Activated gamma-delta T cell treated with anti-CD3 and anti-CD28 coated beads, Interleukin-2, amount 50 U/mL, for 16 hours (primary cell): ENCODE measurements at regions not wholly inside any gene's neighbourhood (a gene's known extent, or its start where the extent isn't known, plus 50 kb on each side); places are given as distances from the start of the nearest gene placed in this dataset.
"Not testable (repeated sequence)": the region's sequence is repeated elsewhere in the genome, so short reads cannot be mapped to it uniquely, and the experiment has no call there.

Experiments
- DNase-seq: peaks from one replicate; pipeline ENCODE4 v3.0.0-alpha.2; 2020; ENCODE audit warnings: low read depth

GRCh38 chr3:72176537-72177041 is 391.6 kb upstream of the PROK2 start:
- DNase-seq: no peak

DNA sequence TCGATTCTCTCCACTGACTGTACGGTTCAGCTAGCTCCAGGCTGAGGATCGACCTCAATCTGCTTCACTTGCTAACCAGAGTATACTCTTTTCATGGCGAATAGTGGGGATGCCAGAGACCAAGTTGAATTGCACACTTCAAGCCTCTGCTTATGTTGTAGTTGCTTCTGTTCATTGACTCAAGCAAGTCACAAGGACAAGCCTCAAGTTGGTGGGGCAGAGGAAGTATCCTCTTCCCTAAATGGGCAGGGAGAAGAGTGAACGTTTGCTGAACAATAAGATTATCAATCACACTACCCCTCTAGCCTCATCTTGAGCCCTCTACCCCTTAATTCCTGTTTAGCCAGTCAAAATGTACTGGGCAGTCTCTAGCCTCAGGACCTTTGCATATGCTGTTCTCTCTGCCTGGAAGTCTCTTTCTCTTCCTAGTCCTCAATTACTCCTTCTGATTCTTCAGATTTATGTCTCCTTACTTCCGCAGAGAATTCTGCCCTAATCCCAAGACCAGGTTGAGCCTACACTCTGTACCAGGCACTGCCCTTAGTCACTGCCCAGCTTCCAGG is 390.4 kb upstream of the PROK2 start:
- DNase-seq: no peak

GRCh38 chr3:72174890-72175289 is 389.9 kb upstream of the PROK2 start:
- no peak for DNase-seq

- DNase-seq: no peak
These were observed 389.1 kb upstream of the PROK2 start for GRCh38 chr3:72174040-72174439.

GRCh38 chr3:72171946-72172345 is 387.0 kb upstream of the PROK2 start:
- no peak for DNase-seq

DNA sequence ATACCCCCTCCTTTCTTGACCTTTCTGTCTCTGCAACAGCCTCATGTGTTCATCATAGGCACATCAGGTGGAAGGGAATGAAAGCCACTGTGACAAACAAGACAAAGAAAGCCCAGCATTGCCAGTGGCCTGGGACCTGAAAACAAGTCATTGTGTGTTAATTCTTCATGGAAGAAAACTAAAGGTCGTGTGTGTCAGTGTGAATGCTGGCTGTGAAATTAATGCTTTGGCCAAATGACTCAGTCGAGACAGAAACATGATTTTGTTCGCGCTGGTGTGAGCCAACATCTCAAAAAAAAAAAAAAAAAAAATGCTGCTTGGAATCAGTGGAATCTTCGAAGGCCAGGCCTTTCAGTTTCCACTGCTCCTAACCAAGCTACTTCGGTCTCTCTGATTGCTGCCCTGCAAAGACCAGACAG is 386.5 kb upstream of the PROK2 start:
- DNase-seq: no peak

- no peak for DNase-seq
These were observed 384.9 kb upstream of the PROK2 start for GRCh38 chr3:72169561-72170472.

DNA sequence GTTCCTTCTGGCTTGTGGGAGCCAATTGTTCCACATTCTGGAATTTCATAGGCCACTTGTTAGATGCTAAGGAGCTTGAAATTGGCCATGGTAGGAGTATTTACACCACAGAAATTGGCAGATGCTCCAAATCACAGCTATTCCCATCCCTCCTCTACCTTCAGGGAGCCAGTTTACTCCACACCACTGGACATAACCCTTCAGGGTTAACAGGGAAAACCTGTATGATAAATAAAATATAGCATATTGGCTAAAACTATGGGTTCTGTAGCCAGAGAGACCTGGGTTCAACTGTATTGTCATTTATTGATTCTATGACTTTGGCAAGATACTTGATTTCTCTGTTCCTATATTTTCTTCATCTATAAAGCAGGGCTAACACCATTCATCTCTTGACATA is 384.2 kb upstream of the PROK2 start:
- no peak for DNase-seq

DNA sequence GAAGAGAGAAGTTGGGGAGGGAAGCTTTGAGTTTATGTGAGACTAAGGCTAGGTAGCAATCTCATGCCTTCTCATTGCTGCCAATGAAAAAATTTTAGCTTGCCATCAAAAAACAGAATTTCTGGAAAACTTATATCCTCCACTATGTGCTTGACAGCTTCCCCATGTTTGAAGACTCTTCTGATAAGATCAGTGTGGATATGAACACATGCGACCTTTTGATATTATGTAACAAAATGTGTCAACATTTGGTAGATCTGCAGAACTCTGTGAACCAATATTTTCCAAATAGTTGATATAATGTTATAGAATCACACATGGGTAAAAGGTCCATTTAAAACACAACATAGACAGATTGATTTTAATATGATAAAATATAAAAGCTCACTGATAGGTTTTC is 380.9 kb upstream of the PROK2 start:
- no peak for DNase-seq

GRCh38 chr3:72165317-72165716 is 380.4 kb upstream of the PROK2 start:
- no peak for DNase-seq

DNA sequence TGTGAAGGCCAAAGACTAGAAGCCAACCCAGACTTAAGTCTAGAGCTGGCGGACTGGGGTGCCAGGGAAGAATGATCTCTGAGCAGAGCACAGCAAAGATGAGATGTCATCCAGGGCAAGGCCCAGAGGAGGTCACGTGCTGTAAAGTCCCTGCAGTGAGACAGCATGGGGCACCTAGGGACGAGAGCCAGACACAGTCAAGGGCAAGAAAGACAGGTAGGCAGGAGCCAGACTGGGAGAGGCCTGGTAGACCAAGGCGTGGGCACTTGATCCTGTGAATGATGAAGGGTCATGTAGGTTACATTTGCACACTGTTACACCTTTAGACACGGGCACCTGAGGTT is 379.7 kb upstream of the PROK2 start:
- no peak for DNase-seq

GRCh38 chr3:72163809-72164634 is 379.1 kb upstream of the PROK2 start:
- no peak for DNase-seq

DNA sequence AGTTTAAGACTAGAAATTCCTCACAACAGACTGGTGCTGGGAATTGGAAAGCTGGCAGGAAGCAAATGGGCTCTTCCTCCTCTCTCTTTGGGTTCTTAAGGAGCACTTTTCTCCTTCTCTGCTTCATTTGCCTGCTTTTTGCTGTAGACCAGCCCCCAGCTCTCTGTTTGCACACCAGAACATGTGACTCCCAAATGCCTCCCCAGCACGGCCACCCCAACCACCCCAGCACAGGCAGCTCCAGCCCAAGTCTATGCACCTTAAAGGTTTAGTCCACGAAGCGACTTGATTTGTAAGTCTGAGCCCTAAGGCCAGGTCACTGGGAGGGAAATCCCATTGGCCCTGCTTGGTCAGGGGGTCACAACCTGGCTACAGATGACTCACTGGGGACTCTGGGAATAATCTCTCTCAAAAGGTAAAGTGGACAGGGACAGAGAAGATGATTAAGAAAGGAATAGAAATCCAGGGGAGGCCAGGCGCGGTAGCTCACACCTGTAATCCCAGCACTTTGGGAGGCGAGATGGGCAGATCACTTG is 377.8 kb upstream of the PROK2 start:
- DNase-seq: no peak

DNA sequence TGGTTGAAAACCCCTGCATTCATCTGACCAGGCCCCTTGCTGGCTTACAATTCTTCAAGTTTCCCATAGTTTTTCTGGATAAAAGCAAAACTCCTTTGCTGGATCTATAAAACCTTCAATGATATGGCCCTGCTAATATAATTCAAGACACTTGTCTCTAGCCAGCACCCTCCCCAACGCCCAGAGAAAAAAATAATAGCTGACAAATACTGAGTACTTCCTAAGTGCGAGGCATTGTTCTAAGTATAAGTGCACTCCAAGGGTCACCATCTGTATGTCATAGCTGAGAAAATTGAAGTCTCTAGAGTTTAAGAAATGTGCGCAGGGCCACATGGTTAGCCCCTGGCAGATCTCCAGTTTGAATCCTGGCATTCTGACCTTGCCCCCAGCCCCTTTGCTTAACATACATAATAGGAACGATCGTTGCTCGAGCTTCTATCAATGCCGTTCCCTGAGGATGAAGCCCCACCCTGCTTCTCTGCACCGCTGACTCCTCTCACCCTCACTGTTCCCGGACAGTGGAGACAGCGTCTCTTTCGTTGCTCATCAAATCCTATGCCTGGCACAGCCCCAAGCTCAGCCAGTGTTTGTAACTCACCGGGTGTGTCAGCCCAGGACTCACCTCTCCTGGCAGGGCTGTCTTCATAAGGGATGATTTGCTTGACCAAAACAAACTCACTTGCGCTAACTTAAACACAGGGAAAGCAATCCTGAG is 377.1 kb upstream of the PROK2 start:
- DNase-seq: no peak

GRCh38 chr3:72161285-72161684 is 376.3 kb upstream of the PROK2 start:
- not testable (repeated sequence) for DNase-seq

- DNase-seq: no peak
These were observed 375.4 kb upstream of the PROK2 start for GRCh38 chr3:72160351-72160750.

GRCh38 chr3:72159487-72159886 is 374.5 kb upstream of the PROK2 start:
- DNase-seq: no peak

GRCh38 chr3:72158639-72159326 is 373.8 kb upstream of the PROK2 start:
- no peak for DNase-seq

DNA sequence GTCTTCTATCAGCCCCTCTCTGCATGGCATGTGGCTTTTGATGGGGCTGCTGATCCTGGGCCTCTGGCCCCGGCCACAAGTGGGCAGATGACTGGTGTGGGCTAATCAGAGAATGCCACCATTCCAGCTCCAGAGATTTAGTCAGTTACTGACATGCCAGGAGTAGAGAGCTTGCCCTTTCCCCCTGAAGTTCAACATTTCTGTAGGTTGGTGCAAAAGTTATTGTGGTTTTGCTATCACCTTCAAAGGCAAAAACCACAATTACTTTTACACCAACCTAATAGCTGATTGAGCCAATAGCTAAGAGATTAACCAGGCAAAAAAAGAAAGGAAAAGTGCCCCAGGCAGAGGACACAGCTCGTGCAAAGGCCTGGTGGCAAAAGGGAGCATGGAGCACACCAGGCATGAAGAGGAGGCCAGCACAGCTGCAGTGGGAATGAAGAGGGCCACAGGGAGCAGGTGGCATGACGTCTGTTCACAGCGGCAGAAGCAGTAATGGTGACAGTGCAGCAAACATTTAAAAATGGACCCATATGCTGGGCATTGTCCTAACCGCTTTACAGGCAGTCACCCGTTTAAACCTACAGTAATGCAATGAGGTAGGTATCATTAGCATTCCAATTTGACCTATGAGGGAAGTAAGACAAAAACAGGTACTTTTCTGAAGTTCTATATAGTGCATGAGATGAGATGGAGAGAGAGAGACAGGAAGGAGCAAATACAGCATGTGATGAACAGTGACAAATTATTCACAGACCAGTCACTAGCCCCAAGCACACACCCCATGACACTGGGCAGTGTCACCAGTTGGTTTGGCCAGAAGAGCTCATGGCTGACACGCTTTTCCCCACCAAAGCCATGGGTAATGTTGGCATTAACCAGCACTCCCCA is 373.0 kb upstream of the PROK2 start:
- DNase-seq: no peak

DNA sequence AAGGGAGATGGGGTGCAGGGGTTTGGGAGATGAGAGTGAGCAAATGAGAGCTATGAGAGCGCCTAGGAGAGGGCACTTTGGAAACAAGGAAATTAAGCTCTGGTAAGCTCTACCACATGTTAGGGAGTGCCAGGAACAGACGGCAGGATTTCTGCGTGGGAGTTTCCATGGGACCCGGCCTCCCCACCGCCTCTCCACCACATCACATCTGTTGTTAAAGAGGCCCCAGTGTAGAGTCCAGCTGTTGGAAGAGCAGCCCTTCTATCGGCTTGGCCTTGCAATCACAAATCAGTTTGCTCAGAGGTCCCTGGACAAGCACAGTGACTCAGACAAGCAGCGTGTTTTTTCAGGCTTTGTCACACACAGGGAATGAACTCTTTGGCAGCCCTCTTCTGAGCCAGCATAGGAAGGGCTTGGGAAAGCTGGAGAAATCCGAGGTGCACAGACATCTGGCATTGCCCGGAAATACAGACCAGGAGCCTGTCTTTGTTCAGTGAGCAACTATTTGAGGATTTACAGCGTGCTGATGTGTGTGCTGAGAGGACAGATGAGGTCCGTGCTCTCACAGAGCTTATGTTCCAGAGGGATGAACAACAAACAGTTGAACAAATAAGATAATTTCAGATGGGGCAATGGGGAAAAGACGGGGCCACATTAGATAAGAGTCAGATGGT is 370.6 kb upstream of the PROK2 start:
- no peak for DNase-seq
